K562 (cell line): ENCODE measurements at regions not wholly inside any gene's neighbourhood (a gene's known extent, or its start where the extent isn't known, plus 50 kb on each side); places are given as distances from the start of the nearest gene placed in this dataset.

Experiments used
- ZFPM2 ChIP-seq: fragments of 250-450 bp; sonication (Bioruptor Pico); IDR thresholded peaks from 2 replicates; pipeline ENCODE4 v1.5.1; 2022; ENCODE audit warnings: mild to moderate bottlenecking
- TF ChIP-seq, protein P1 (sequence below): fragments of 450-650 bp; IDR thresholded peaks from 2 replicates; pipeline ENCODE4 v1.6.1; 2016; ENCODE audit warnings: mild to moderate bottlenecking, moderate library complexity

DNA sequence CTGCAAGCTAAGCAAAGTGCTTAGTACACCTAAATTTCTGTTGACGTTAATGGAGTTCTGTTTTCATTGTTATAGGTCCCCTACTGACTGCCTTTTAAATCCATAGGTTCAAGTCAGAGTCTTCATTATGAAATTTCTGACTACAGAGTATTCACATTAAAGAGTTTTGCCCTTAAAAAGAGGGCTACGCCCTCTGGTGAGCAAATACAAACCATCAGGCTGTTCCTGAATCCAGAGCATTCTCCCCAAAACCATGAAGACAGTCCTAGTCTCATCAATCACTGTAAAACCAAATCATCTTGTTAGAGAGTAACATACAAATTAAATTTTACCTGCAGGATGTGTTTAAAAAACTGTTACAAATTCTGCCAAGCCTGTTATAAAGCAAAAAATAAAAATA lies 1091.7 kb downstream of the TDRD15 start (continued):
- TF ChIP-seq, protein P1, sequence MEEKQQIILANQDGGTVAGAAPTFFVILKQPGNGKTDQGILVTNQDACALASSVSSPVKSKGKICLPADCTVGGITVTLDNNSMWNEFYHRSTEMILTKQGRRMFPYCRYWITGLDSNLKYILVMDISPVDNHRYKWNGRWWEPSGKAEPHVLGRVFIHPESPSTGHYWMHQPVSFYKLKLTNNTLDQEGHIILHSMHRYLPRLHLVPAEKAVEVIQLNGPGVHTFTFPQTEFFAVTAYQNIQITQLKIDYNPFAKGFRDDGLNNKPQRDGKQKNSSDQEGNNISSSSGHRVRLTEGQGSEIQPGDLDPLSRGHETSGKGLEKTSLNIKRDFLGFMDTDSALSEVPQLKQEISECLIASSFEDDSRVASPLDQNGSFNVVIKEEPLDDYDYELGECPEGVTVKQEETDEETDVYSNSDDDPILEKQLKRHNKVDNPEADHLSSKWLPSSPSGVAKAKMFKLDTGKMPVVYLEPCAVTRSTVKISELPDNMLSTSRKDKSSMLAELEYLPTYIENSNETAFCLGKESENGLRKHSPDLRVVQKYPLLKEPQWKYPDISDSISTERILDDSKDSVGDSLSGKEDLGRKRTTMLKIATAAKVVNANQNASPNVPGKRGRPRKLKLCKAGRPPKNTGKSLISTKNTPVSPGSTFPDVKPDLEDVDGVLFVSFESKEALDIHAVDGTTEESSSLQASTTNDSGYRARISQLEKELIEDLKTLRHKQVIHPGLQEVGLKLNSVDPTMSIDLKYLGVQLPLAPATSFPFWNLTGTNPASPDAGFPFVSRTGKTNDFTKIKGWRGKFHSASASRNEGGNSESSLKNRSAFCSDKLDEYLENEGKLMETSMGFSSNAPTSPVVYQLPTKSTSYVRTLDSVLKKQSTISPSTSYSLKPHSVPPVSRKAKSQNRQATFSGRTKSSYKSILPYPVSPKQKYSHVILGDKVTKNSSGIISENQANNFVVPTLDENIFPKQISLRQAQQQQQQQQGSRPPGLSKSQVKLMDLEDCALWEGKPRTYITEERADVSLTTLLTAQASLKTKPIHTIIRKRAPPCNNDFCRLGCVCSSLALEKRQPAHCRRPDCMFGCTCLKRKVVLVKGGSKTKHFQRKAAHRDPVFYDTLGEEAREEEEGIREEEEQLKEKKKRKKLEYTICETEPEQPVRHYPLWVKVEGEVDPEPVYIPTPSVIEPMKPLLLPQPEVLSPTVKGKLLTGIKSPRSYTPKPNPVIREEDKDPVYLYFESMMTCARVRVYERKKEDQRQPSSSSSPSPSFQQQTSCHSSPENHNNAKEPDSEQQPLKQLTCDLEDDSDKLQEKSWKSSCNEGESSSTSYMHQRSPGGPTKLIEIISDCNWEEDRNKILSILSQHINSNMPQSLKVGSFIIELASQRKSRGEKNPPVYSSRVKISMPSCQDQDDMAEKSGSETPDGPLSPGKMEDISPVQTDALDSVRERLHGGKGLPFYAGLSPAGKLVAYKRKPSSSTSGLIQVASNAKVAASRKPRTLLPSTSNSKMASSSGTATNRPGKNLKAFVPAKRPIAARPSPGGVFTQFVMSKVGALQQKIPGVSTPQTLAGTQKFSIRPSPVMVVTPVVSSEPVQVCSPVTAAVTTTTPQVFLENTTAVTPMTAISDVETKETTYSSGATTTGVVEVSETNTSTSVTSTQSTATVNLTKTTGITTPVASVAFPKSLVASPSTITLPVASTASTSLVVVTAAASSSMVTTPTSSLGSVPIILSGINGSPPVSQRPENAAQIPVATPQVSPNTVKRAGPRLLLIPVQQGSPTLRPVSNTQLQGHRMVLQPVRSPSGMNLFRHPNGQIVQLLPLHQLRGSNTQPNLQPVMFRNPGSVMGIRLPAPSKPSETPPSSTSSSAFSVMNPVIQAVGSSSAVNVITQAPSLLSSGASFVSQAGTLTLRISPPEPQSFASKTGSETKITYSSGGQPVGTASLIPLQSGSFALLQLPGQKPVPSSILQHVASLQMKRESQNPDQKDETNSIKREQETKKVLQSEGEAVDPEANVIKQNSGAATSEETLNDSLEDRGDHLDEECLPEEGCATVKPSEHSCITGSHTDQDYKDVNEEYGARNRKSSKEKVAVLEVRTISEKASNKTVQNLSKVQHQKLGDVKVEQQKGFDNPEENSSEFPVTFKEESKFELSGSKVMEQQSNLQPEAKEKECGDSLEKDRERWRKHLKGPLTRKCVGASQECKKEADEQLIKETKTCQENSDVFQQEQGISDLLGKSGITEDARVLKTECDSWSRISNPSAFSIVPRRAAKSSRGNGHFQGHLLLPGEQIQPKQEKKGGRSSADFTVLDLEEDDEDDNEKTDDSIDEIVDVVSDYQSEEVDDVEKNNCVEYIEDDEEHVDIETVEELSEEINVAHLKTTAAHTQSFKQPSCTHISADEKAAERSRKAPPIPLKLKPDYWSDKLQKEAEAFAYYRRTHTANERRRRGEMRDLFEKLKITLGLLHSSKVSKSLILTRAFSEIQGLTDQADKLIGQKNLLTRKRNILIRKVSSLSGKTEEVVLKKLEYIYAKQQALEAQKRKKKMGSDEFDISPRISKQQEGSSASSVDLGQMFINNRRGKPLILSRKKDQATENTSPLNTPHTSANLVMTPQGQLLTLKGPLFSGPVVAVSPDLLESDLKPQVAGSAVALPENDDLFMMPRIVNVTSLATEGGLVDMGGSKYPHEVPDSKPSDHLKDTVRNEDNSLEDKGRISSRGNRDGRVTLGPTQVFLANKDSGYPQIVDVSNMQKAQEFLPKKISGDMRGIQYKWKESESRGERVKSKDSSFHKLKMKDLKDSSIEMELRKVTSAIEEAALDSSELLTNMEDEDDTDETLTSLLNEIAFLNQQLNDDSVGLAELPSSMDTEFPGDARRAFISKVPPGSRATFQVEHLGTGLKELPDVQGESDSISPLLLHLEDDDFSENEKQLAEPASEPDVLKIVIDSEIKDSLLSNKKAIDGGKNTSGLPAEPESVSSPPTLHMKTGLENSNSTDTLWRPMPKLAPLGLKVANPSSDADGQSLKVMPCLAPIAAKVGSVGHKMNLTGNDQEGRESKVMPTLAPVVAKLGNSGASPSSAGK = no peak
- no peak for TF ChIP-seq ZFPM2 (CRISPR knock-in tag)
